Erythroblast (primary cell): ENCODE measurements at regions not wholly inside any gene's neighbourhood (a gene's known extent, or its start where the extent isn't known, plus 50 kb on each side); places are given as distances from the start of the nearest gene placed in this dataset.

ENCODE experiments used
- GATA1 ChIP-seq: IDR thresholded peaks from 2 replicates; pipeline ENCODE4 v1.6.1; 2011; ENCODE audit warnings: low read depth, mild to moderate bottlenecking, control low read depth, low read length, moderate library complexity
- POLR2A ChIP-seq: IDR thresholded peaks from 2 replicates; pipeline ENCODE4 v1.6.1; 2011; ENCODE audit warnings: mild to moderate bottlenecking, low read length

DNA sequence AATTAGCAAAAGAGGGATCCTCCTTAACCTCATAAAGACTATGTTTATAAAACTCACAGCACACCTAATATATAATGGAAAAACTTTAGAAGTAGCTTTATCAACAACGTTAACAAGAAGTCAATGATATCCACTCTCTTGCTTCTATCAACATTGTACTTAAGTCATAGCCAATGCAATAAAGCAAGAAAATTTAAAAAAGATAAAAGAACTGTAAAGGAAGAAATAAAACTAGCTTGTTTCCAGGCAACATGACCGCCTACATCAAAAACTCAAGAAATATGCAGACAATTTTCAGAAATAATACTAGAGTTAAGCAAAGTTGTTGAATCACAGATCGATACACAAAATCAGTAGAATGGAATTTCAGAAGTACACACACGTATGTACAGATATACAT is 375.5 kb upstream of the SPRED2 start:
- TF ChIP-seq POLR2A (no peak), GATA1 (no peak)
